Lower lobe of right lung (tissue), 2 donors: ENCODE measurements at regions not wholly inside any gene's neighbourhood (a gene's known extent, or its start where the extent isn't known, plus 50 kb on each side); places are given as distances from the start of the nearest gene placed in this dataset.

Experiments used
- ATAC-seq, 2 donors: fragments of 200-7000 bp; cut with Tn5 transposase; one replicate each; pipeline ENCODE4 v1.9.1; 2020 to 2022; ENCODE audit warnings: mild to moderate bottlenecking in 2 of 2, moderate library complexity in 2 of 2
- DNase-seq: peaks from one replicate; pipeline ENCODE4 v3.0.0-alpha.2; 2020
- H3K27ac ChIP-seq: fragments of 200-600 bp; one replicate; pipeline ENCODE4 v1.8.0; 2022
- H3K27me3 ChIP-seq: fragments of 200-600 bp; one replicate; pipeline ENCODE4 v1.8.0; 2022; ENCODE audit warnings: low read depth
- H3K36me3 ChIP-seq: fragments of 200-600 bp; one replicate; pipeline ENCODE4 v1.8.0; 2022; ENCODE audit warnings: mild to moderate bottlenecking
- H3K4me1 ChIP-seq: fragments of 200-600 bp; one replicate; pipeline ENCODE4 v1.8.0; 2022
- H3K4me3 ChIP-seq: fragments of 200-600 bp; one replicate; pipeline ENCODE4 v1.8.0; 2022; ENCODE audit warnings: mild to moderate bottlenecking
- H3K9me3 ChIP-seq: fragments of 200-600 bp; one replicate; pipeline ENCODE4 v1.8.0; 2022
- CTCF ChIP-seq: fragments of 200-600 bp; IDR thresholded peaks from one replicate; pipeline ENCODE4 v1.8.0; 2022; ENCODE audit warnings: antibody characterized with exemption, mild to moderate bottlenecking
- intact Hi-C: fragments of 100-400 bp; cut with DNase I; formaldehyde crosslinking; loops from one replicate; pipeline ENCODE4 v1.11.0; 2022
- donor health status: DM: no; HTN: yes; CAD: no; lungs with severe emphysema.

- intact Hi-C loops = no loop called here
- no peak for TF ChIP-seq CTCF
- Histone ChIP-seq H3K4me3 (no peak overlapping the region), H3K9me3 (no peaks in the 10 kb centered on the region), H3K36me3 (no peaks in the 10 kb centered on the region), H3K27ac (no peak overlapping the region), H3K4me1 (no peaks in the 10 kb centered on the region), H3K27me3 (no peaks in the 10 kb centered on the region)
- DNase-seq (no peak), ATAC-seq (no peak)
Observed at GRCh38 chr1:222399197-222399596, 148.7 kb downstream of the HHIPL2 start.

GRCh38 chr1:222394224-222394623 lies 153.7 kb downstream of the HHIPL2 start:
- no peaks in the 10 kb centered on the region for H3K4me1 ChIP-seq
- H3K9me3 ChIP-seq = no peaks in the 10 kb centered on the region
- no peaks in the 10 kb centered on the region for H3K36me3 ChIP-seq
- ATAC-seq (no peak), DNase-seq (no peak)
- no peak overlapping the region for H3K27ac ChIP-seq
- H3K4me3 ChIP-seq = no peak overlapping the region
- H3K27me3 ChIP-seq = no peaks in the 10 kb centered on the region
- intact Hi-C loops = no loop called here
- no peak for TF ChIP-seq CTCF

DNA sequence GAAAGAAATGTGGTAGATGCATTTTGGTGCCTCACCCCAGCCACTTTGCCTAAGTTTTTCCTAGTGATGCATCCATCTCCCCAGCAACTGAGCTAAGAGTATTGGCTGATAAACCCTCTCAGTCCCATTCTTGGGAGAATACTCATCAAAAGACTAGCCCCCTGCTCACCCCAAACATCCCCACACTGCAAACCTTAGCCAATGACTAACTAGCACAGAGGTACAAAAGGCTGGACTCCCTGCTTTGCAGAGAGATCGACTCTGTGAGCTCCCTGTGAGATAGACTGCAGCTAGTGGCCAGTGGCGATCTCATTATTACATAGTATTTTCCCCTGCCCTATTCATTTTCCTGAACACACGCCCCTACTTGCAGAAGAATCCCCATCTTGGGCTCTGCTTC lies 155.3 kb downstream of the HHIPL2 start:
- intact Hi-C loops = no loop called here
- H3K27me3 ChIP-seq = no peaks in the 10 kb centered on the region
- H3K27ac ChIP-seq = no peak overlapping the region
- H3K4me3 ChIP-seq = no peak overlapping the region
- TF ChIP-seq CTCF = no peak
- no peaks in the 10 kb centered on the region for H3K36me3 ChIP-seq
- ATAC-seq = no peak
- no peaks in the 10 kb centered on the region for H3K4me1 ChIP-seq
- H3K9me3 ChIP-seq = no peaks in the 10 kb centered on the region
- DNase-seq = no peak

- H3K27ac ChIP-seq = no peak overlapping the region
- no peak for TF ChIP-seq CTCF
- no peak overlapping the region for H3K4me3 ChIP-seq
- ATAC-seq (no peak), DNase-seq (no peak)
- H3K27me3 ChIP-seq = no peaks in the 10 kb centered on the region
- no peaks in the 10 kb centered on the region for H3K36me3 ChIP-seq
- H3K4me1 ChIP-seq = no peaks in the 10 kb centered on the region
- H3K9me3 ChIP-seq = no peaks in the 10 kb centered on the region
- intact Hi-C loops = no loop called here
Observed at GRCh38 chr1:222390181-222390580, 157.7 kb downstream of the HHIPL2 start.

DNA sequence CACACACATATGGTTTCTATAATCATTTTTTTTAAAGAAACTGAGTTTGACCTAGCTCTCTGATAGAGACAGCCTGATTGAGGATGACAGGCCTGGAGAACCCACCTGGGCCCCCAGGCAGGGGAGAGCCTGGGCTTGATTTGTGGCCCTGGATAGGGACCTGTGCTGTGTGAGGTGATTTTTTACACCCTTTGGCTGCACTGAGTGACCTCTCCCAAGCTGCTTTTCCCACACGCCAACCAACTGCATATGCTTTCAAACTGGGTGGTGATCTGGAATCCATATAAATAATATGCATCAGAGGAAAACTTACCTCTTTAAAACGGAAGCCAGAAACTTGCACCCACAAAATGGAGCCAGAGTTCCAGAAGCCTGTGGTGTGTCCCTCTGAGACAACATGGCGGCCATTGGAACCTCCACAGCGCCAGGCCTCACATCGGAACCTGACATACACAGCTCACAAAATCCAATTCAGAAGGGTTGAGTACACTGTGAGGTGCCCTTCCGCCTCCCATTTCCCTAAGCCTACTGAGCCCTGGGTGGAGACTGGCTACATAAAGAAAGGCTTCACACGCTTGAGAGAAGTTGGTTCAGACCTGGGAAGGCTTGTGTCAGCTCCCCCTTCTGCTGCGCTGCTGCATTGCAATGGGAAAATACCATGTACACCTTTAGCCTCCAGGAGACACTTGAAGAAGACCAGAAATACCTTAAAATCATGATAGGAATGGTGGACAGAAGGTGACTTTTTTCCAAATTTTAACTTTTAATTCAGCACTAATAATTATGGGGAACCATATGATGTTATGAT lies 160.7 kb downstream of the HHIPL2 start:
- Histone ChIP-seq H3K27ac (no peak overlapping the region), H3K27me3 (no peaks in the 10 kb centered on the region), H3K36me3 (no peaks in the 10 kb centered on the region), H3K4me1 (no peaks in the 10 kb centered on the region), H3K9me3 (no peaks in the 10 kb centered on the region), H3K4me3 (no peak overlapping the region)
- no peak for TF ChIP-seq CTCF
- intact Hi-C loops = no loop called here
- no peak for DNase-seq
- no peak for ATAC-seq
